ENCODE measurements at regions not wholly inside any gene's neighbourhood (a gene's known extent, or its start where the extent isn't known, plus 50 kb on each side); places are given as distances from the start of the nearest gene placed in this dataset.

GRCh38 chr15:61681038-61681418, 379.2 kb downstream of the VPS13C start:
- DNase-seq, result no peak

GRCh38 chr15:61680260-61681037, 379.8 kb downstream of the VPS13C start:
- no peak for DNase-seq

GRCh38 chr15:61671736-61672135, 388.5 kb downstream of the VPS13C start:
- DNase-seq, result no peak

GRCh38 chr15:61668444-61668843, 391.8 kb downstream of the VPS13C start:
- DNase-seq, result no peak

GRCh38 chr15:61661791-61662190, 398.5 kb downstream of the VPS13C start:
- DNase-seq, result no peak

GRCh38 chr15:61660579-61660978, 399.7 kb downstream of the VPS13C start:
- no peak for DNase-seq

- no peak for DNase-seq
Measured at GRCh38 chr15:61659566-61660190, 400.6 kb downstream of the VPS13C start.

- no peak for DNase-seq
Measured at GRCh38 chr15:61657461-61657860, 402.8 kb downstream of the VPS13C start.

- DNase-seq, result no peak
Measured at GRCh38 chr15:61656391-61656790, 403.9 kb downstream of the VPS13C start.

- DNase-seq, result no peak
Measured at GRCh38 chr15:61655881-61656280, 404.4 kb downstream of the VPS13C start.

- DNase-seq, result no peak
Measured at GRCh38 chr15:61654918-61655317, 405.3 kb downstream of the VPS13C start.

GRCh38 chr15:61654002-61654740, 406.1 kb downstream of the VPS13C start:
- no peak for DNase-seq

GRCh38 chr15:61653110-61653509, 407.1 kb downstream of the VPS13C start:
- DNase-seq, result no peak

- DNase-seq, result no peak
Measured at GRCh38 chr15:61651267-61651666, 409.0 kb downstream of the VPS13C start.

GRCh38 chr15:61649046-61649445, 411.2 kb downstream of the VPS13C start:
- DNase-seq, result no peak

GRCh38 chr15:61644550-61644949, 415.4 kb upstream of the RORA start:
- no peak for DNase-seq

GRCh38 chr15:61641645-61642044, 412.5 kb upstream of the RORA start:
- DNase-seq, result no peak

GRCh38 chr15:61640756-61641155, 411.7 kb upstream of the RORA start:
- no peak for DNase-seq

GRCh38 chr15:61639491-61639890, 410.4 kb upstream of the RORA start:
- DNase-seq, result no peak

- no peak for DNase-seq
Measured at GRCh38 chr15:61634837-61635236, 405.7 kb upstream of the RORA start.

GRCh38 chr15:61633951-61634350, 404.8 kb upstream of the RORA start:
- DNase-seq, result no peak

- DNase-seq, result no peak
Measured at GRCh38 chr15:61629269-61629668, 400.2 kb upstream of the RORA start.

- no peak for DNase-seq
Measured at GRCh38 chr15:61624950-61625349, 395.8 kb upstream of the RORA start.

GRCh38 chr15:61623746-61624145, 394.6 kb upstream of the RORA start:
- DNase-seq, result no peak

Data from NCI-H226 (cell line).